ENCODE measurements at regions not wholly inside any gene's neighbourhood (a gene's known extent, or its start where the extent isn't known, plus 50 kb on each side); places are given as distances from the start of the nearest gene placed in this dataset.

- Histone ChIP-seq H3K36me3 (no peaks in the 10 kb centered on the region), H3K4me3 (no peak overlapping the region), H3K27ac (no peak overlapping the region), H3K27me3 (no peaks in the 10 kb centered on the region), H3K9me3 (no peaks in the 10 kb centered on the region), H3K4me1 (peaks cover 0 to 5% (median 2%) of the 10 kb centered on the region in 4 donors)
- TF ChIP-seq POLR2A (IDR thresholded peaks at IDR 0.05) (no peak), POLR2AphosphoS5 (IDR thresholded peaks at IDR 0.05) (no peak), CTCF (IDR thresholded peaks at IDR 0.05) (no peak), EP300 (IDR thresholded peaks at IDR 0.05) (no peak)
- ATAC-seq (ENCODE audit: low FRiP score in 2 of 2) (no peak), DNase-seq (no peak)
Observed at GRCh38 chr3:154791611-154792010, 288.5 kb upstream of the MME start.

GRCh38 chr3:154786724-154787123, 293.4 kb upstream of the MME start:
- no peak for ATAC-seq (ENCODE audit: low FRiP score in 2 of 2)
- TF ChIP-seq POLR2A (IDR thresholded peaks at IDR 0.05) (no peak), CTCF (IDR thresholded peaks at IDR 0.05) (no peak), POLR2AphosphoS5 (IDR thresholded peaks at IDR 0.05) (no peak), EP300 (IDR thresholded peaks at IDR 0.05) (no peak)
- Histone ChIP-seq H3K27ac (no peak overlapping the region), H3K4me3 (no peak overlapping the region), H3K36me3 (no peaks in the 10 kb centered on the region), H3K4me1 (peaks cover 0 to 3% (median 3%) of the 10 kb centered on the region in 4 donors), H3K9me3 (no peaks in the 10 kb centered on the region), H3K27me3 (no peaks in the 10 kb centered on the region)
- 22 to 29% methylated on average over 1 of the region's 1 CpG for WGBS, 2 donors
- DNase-seq, result no peak

- TF ChIP-seq EP300 (IDR thresholded peaks at IDR 0.05) (no peak), POLR2AphosphoS5 (IDR thresholded peaks at IDR 0.05) (no peak), CTCF (IDR thresholded peaks at IDR 0.05) (no peak), POLR2A (IDR thresholded peaks at IDR 0.05) (no peak)
- WGBS, 2 donors, result 49 to 51% methylated on average over 4 of the region's 4 CpGs
- Histone ChIP-seq H3K9me3 (no peaks in the 10 kb centered on the region), H3K4me1 (peaks cover 0 to 8% (median 3%) of the 10 kb centered on the region in 4 donors), H3K27me3 (no peaks in the 10 kb centered on the region), H3K36me3 (no peaks in the 10 kb centered on the region), H3K27ac (peak overlapping the region in 3 of 4 donors; percentile 34 to 60 (median 48)), H3K4me3 (no peak overlapping the region)
- no peak for DNase-seq
- peak; percentile 40 to 78 for ATAC-seq (ENCODE audit: low FRiP score in 2 of 2)
Observed at GRCh38 chr3:154783521-154783931, 296.6 kb upstream of the MME start.

GRCh38 chr3:154783061-154783460, 297.1 kb upstream of the MME start:
- no peak for TF ChIP-seq EP300 (IDR thresholded peaks at IDR 0.05)
- no peak for TF ChIP-seq POLR2A (IDR thresholded peaks at IDR 0.05)
- no peak for TF ChIP-seq CTCF (IDR thresholded peaks at IDR 0.05)
- no peak for TF ChIP-seq POLR2AphosphoS5 (IDR thresholded peaks at IDR 0.05)
- Histone ChIP-seq H3K4me1 (peaks cover 0 to 8% (median 3%) of the 10 kb centered on the region in 4 donors), H3K4me3 (no peak overlapping the region), H3K9me3 (no peaks in the 10 kb centered on the region), H3K36me3 (no peaks in the 10 kb centered on the region), H3K27me3 (no peaks in the 10 kb centered on the region), H3K27ac (peak overlapping the region; percentile 29 to 48 (median 40))
- 56 to 61% methylated on average over 3 of the region's 3 CpGs for WGBS, 2 donors
- ATAC-seq (ENCODE audit: low FRiP score in 2 of 2) (peak in 1 of 2 donors; percentile 25), DNase-seq (no peak)

- 66 to 70% methylated on average over 2 of the region's 2 CpGs for WGBS, 2 donors
Observed at GRCh38 chr3:154782151-154782550, 298.0 kb upstream of the MME start.

More at GRCh38 chr3:154782151-154782550, 298.0 kb upstream of the MME start:
- ATAC-seq (ENCODE audit: low FRiP score in 2 of 2), result no peak
- Histone ChIP-seq H3K36me3 (no peaks in the 10 kb centered on the region), H3K4me3 (no peak overlapping the region), H3K27me3 (no peaks in the 10 kb centered on the region), H3K4me1 (peaks cover 0 to 8% (median 3%) of the 10 kb centered on the region in 4 donors), H3K9me3 (no peaks in the 10 kb centered on the region), H3K27ac (peak overlapping the region in 3 of 4 donors; percentile 29 to 48 (median 45))
- TF ChIP-seq CTCF (IDR thresholded peaks at IDR 0.05) (no peak), POLR2AphosphoS5 (IDR thresholded peaks at IDR 0.05) (no peak), POLR2A (IDR thresholded peaks at IDR 0.05) (no peak), EP300 (IDR thresholded peaks at IDR 0.05) (no peak)
- no peak for DNase-seq

Data from upper lobe of left lung (tissue), 6 donors.